ENCODE measurements at regions not wholly inside any gene's neighbourhood (a gene's known extent, or its start where the extent isn't known, plus 50 kb on each side); places are given as distances from the start of the nearest gene placed in this dataset.

DNA sequence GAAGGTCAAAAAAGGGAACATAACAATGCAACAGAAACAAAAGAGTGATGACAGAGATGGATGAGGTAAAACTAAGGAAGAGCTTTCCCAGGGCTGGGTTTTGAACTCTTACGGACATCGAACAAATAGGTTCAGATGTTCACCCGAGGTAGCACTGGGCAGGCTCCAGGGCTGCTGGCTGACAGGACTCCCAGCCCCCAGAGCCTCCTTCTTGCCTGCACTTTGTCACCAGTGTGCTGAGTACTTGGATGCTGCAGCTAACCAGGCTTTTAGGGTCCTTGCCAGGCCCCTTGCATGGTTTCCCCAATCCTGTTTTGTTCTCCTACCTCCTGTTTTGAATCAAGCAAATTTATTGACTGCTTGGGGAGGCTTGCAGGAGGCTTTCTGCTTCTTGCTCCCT lies 322.9 kb downstream of the DYSF start:
- no peak for DNase-seq (ENCODE audit: low read depth)

DNA sequence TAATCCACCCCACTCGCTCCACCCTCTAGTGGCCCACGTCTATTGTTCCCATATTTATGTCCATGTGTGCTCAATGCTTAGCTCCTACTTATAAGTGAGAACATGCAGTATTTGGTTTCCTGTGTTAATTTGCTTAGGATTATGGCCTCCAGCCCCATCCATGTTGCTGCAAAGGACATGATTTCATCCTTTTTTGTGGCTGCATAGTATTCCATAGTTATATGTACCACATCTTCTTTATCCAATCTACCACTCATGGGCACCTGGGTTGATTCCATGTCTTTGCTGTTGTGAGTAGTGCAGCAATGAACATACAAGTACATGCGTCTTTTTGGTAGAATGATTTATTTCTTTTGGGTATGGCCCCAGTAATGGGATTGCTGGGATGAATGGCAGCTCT lies 319.9 kb downstream of the DYSF start:
- DNase-seq (ENCODE audit: low read depth) = no peak

DNA sequence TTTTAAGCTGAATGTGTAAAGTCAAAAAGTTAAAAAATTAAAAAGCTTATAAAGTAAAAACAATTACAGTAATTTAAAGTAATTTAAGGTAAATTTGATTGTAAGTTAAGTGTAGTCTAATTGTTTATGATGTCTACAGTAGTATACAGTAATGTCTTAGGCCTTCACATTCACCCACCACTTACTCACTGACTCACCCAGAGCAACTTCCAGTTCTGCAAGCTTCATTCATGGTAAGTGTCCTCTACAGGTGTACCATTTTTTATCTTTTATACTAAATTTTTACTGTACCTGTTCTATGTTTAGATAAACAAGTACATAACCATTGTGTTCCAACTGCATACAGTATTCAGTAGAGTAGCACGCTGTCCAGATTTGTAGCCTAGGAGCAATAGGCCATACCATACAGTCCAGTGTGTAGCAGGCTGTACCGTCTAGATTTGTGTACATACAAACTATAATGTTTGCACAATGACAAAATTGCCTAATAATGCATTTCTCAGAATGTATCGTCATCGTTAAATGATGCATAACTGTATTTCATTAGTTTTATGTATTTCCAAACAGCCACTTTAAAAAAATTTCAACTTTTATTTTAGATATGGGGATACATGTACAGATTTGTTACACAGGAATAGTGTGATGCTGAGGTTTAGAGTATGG lies 319.3 kb downstream of the DYSF start:
- DNase-seq (ENCODE audit: low read depth) = no peak

DNA sequence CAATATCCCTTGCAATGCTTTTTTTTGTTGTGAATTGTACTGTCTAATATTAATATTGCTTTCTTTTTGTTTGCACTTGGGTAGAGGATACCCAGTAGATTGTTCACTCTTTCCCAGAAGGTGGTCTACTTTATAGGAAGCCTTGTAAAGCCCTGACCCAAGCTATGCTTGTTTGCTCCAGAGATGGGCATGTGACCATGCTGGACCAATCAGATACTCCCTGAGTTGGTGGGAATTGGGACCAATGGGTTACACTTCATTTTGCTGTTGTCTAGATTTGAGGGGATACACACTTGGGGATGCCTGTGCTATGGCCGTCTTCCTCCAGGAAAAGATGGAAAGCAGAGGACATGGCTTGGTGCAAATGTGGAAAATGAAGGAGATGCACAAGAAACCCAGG lies 314.3 kb downstream of the DYSF start:
- no peak for DNase-seq (ENCODE audit: low read depth)

DNA sequence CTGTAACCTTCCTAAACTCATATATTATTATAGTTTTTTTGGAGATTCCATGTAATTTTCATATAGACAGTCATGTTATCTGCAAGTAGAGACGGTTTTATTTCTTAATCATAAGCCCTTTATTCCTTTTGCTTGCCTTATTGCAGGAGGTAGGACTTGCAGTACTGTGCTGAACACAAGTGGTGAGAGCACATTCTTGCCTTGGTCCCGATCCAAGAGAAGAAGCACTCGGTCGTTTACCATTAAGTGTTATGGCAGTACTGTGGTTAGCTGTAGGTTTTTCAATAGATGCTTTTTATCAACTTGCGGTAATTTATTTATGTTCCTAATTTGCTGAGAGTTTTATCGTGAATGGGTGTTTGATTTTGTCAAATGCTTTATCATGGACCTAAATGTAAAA lies 305.7 kb downstream of the DYSF start:
- DNase-seq (ENCODE audit: low read depth) = no peak

DNA sequence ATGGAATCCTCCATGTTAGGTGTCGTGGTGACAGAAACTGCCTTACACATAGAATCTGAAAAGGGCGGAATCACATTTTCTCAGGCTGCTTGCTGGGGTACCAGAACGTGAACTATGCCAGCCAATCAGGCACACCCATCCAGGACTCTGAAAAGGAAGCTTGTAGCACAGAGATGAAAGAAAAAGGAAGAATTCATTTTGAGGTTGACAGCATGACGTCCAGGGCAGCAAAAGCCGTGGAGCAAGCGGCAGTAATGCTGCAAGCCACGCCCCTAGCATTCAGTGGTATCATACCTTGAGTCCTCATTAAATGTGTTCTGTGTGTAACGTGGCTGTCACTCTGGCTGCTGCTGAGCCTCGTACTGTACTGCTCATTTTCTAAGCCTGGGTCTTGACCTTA lies 304.0 kb downstream of the DYSF start:
- no peak for DNase-seq (ENCODE audit: low read depth)

DNA sequence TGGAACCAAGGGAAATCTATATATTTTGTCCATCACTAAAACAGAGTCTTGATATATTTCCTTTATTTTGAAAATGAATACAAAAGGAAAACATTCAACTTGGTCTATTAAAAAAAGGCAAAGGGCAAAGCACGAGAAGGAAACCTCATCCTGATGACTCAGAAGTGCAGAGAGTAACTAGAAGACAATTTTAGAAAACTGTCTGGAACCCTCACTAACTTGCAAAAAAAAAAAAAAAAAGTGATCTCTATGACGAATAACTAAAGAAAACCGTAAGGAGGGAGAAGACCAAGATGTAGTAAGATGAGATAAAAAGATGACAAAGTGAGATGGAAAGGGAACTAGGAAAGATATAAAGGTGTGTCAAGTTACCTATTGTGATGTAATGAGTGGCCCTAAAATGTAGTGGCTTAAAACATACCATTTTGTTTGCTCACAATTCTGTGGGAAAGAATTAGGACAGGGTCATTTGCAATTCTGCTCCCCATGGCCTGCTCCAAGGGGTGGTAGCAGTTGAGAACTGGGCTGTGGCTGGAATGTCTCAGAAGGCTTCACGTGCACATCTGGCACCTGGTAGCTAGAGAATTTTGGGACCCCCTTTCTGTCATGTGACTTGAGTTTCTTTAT lies 303.0 kb downstream of the DYSF start:
- no peak for DNase-seq (ENCODE audit: low read depth)

DNA sequence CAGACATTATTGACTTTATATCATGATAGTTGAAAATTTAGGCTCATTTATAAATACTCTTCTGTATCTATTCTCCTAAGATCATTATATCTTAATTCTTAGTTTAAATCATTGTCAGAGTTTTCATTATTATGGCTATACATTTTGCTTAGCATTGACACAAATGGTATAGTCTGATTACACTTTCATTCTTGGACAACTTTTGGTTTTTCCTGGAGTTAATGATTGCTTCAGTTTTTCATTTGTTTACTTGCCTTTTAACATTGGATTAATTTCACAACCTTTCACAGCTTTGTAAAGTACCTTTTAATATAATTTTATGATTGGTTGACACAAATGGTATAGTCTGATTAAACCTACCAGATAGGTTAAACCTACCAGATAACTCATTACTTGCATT lies 298.2 kb downstream of the DYSF start:
- no peak for DNase-seq (ENCODE audit: low read depth)

DNA sequence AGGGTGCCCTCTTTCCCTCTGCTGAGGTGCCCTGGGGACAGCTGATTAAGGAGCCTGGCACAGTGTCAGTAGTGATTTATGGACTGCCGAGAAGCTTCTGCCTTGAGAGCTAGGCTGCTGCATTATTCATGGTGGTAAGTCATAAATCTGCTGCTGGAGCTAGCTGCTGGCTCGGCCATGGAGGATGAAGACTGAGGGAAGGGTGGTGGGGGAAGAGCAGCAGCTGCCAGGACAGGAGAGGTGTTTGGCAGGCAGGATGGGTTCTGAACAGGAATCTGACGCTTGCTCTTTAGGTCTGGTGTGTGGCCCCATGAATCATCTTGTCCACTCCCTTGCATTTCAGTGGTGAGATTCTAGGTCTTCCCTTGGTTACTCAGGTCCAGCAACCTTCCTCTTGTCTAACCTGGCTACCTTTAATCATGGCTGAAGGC lies 296.3 kb downstream of the DYSF start:
- DNase-seq (ENCODE audit: low read depth) = no peak

DNA sequence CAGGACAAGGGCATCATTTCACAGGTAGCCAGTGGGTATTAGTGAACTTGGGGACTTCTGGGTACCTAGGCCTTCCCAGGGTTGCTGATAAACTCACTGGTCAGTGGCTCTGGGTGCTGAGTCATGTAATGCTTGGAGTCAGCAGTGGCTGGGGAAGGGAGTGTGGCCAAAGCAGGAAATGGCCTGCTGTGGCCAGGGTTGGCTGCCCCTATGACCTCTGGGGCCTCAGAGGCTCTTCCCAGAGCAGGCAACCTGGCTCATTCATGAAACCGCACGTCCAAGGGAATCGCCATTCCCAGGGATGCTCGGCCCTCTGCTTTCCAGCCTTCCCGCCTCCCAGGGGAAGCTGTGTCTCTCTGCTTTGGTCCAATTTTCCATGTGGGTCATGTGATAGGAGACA lies 294.9 kb downstream of the DYSF start:
- DNase-seq (ENCODE audit: low read depth) = no peak

DNA sequence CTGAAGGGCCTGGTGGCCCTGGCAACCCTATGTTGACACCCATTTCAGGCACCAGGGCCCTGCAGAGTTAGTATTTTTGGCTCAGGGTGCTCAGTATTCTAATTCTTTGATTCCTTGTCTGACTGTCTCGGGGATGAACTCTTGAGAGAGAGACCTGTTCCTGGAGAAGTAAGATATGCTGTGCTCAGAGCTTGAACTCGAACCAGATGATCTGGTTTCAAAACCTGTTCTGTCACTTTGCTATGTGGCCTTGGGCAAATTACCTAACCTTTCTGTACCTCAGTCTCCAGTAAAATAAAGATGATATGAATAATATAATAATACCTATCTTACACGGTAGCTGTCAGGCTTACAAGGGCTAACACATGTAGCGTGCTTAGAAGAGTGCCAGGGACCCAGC lies 294.2 kb downstream of the DYSF start:
- DNase-seq (ENCODE audit: low read depth) = no peak

DNA sequence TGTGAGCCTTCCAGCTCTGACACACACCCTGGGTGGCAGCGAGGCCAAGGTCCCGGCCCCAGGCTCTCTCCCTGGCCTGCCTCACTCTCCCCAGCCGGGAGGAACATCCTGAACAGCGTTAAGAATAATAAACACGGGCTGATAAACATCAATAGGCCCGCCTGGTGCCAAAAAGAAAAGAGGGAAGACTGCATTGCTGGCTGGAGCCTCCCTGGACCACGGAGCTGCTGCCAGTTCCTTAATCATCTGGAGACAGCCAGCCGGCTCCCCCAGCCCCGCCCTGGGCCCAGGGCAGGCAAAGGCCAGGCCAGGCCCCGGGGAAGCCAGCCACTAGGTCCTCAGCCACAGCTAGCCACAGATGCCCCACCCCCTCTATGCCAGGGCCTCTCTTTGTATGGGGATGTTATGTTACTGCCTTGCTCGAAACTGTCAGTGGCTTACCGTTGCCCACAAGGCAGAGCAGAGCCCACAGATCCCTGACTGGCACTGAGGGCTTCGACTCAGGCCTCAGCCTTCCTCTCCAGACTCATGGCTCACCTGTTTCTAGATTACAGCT lies 293.7 kb downstream of the DYSF start:
- no peak for DNase-seq (ENCODE audit: low read depth)

DNA sequence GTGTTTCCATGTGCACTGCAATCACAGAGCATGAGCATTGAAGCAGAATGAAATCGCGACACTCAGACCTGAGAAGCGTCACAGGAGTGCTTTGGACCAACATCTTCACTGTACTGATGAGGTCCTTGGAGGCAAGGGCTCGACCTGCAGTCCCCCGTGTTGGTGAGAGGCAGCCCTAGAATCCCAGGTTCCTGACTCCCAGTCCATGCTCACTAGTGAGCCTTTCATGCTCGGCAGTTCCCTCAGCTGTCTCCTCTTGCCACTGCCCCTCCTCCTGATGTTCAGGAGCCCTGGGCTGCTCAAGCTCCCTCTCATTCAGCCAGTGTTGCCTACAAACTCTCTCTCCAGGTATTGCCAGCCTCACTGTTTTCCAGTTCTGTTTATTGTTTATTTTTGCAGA lies 291.4 kb downstream of the DYSF start:
- no peak for DNase-seq (ENCODE audit: low read depth)

DNA sequence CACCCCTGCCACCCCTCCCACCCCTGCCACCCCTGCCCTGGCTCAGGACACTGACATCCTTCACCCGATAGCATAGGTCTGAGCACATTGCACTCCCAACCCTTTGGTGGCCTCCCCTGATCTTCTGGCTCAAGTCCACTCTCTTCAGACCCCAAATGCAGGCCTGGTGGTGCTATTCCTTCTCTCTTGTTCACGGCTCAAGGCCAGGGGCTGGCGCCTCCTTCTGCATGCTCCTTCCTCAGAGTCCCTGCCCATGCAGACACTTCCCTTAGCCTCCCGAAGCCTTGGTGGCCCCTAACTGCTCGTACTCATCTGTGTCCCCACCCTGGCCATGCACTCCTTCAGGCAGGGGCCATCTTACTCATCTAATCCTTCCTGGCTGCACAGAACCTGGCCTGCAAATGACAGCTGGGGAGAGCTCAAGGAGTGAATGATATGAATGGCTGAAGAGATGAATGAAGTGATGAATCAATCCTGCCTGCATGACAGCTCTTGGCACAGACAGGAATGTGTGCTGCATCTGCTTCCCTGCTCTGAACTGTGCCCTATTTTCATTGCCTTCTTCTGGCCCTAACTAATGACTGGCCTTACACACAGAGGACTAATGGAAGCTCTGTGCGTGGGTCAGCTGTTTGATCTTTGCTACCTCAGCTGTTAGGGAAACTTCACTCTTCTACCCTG lies 290.8 kb downstream of the DYSF start:
- DNase-seq (ENCODE audit: low read depth) = no peak

DNA sequence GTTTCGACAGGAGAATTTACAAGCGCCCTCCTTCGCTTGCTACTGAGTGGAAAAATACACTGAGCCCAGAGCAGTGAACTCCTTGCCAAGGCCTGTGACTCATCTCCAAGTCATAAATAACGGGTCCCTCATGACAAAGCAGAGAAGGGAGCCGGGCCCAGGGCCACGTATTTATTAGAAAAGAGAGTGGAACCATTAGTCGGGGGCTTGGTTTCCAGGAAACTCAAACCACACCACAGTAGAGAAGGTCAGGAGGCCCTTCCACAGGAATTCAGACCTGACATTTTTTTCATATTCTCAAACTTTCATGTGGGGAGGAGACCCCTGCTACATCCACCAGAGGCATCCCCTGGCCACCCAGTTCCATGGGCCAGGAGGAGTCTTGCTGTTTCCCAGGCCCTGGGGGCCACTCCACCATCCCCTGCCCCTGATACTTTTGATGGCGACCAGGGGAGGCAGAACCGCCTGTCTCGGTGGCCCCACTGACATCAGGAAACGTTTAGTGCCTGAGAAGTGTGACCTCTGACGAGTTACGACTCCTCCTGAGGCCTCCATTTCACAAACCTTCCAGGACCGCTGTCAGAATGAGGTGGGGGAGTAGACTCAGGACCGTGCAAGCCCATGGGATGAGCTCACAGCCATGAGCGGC lies 289.7 kb downstream of the DYSF start:
- DNase-seq (ENCODE audit: low read depth) = no peak

DNA sequence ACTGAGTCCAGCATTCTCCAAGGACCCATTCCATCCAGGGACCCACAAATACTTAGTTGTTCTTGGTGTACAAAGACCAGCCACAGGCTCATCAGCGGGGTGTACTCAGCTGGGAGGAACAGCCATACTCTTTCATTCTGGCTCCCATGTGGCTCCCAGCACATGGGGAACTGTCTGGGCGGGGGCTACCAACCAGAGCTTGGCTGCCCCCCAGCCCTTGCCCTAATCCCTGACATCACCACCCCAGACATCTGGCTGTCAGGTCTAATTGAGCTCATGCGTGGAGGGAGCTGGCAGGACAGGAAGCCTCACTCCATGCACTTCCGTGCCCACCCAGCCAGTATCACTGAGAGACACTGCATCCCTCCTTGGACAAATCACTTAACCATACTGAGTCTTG lies 283.6 kb downstream of the DYSF start:
- no peak for DNase-seq (ENCODE audit: low read depth)

DNA sequence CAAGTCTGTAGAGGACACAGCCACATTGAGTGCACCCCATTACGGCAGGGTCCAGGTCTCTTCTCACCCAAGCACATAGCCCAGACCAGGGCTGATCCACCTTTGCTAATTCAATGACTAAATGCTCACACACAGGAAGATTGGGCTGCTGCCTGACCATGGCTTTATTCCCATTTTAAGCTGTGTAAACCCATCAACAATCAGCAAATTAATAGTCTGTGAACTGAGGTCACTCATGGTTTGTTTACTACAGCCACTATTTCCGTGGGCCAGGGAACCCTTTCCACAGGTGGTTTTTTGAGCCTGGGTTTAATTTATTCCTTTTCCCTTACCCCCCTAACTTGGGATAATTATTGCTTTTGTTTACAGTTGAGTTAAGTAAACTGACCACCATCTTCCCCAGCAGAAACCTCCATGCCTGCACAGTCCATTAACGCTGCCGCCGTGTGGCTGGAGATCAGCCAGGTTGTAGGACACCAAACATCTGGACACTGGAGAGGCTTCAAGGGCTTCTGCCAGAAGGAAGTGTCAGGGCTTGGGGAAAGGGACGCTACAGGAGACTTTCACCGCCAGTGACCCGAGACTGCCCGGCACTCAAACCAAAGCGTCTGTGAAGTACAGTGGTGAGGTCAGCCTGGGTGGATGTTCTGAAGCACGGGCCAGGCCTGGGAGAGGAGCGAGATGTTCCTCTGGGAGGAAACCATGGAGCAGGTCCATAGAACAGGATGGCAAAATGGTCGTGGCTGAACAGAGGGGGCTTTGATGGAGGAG lies 282.9 kb downstream of the DYSF start:
- DNase-seq (ENCODE audit: low read depth) = no peak
